Progenitor cell of endocrine pancreas (in vitro differentiated cells): ENCODE measurements at regions not wholly inside any gene's neighbourhood (a gene's known extent, or its start where the extent isn't known, plus 50 kb on each side); places are given as distances from the start of the nearest gene placed in this dataset.

ENCODE experiments used
- DNase-seq: peaks from one replicate; pipeline ENCODE4 v3.0.0; 2021; ENCODE audit warnings: low spot score; ENCODE audit not compliant: unreplicated experiment
- H3K27ac Mint-ChIP-seq: 2 replicates; pipeline ENCODE4 v1.8.0; 2021; ENCODE audit warnings: mild to moderate bottlenecking, moderate library complexity, mixed read lengths
- H3K27me3 Mint-ChIP-seq: 2 replicates; pipeline ENCODE4 v1.8.0; 2021; ENCODE audit warnings: mixed read lengths
- H3K36me3 Mint-ChIP-seq: 2 replicates; pipeline ENCODE4 v1.8.0; 2022; ENCODE audit warnings: mixed read lengths; ENCODE audit not compliant: insufficient read depth
- H3K4me1 Mint-ChIP-seq: 2 replicates; pipeline ENCODE4 v1.8.0; 2021; ENCODE audit warnings: low read depth, mixed read lengths
- H3K4me3 Mint-ChIP-seq: 2 replicates; pipeline ENCODE4 v1.8.0; 2021; ENCODE audit warnings: low read depth, mild to moderate bottlenecking, moderate library complexity, mixed read lengths
- H3K9me3 Mint-ChIP-seq: 2 replicates; pipeline ENCODE4 v1.8.0; 2021; ENCODE audit warnings: low read depth, mixed read lengths
- CTCF ChIP-seq: fragments of 200-600 bp; sonication (generic); IDR thresholded peaks from one replicate; pipeline ENCODE4 v1.5.0; 2021; ENCODE audit warnings: antibody characterized with exemption, mild to moderate bottlenecking; ENCODE audit not compliant: unreplicated experiment

- DNase-seq: no peak
- no peaks in the 10 kb centered on the region for H3K36me3 Mint-ChIP-seq
- H3K9me3 Mint-ChIP-seq: no peaks in the 10 kb centered on the region
- no peak for TF ChIP-seq CTCF
- no peak overlapping the region for H3K27ac Mint-ChIP-seq
- no peak overlapping the region for H3K4me3 Mint-ChIP-seq
- peaks cover 3% of the 10 kb centered on the region for H3K27me3 Mint-ChIP-seq
- H3K4me1 Mint-ChIP-seq: no peaks in the 10 kb centered on the region
Observed at GRCh38 chr9:119771341-119771740, 402.1 kb upstream of the BRINP1 start.

GRCh38 chr9:119768266-119768665 is 399.0 kb upstream of the BRINP1 start:
- no peaks in the 10 kb centered on the region for H3K9me3 Mint-ChIP-seq

GRCh38 chr9:119765632-119766175 is 396.5 kb upstream of the BRINP1 start:
- no peak for TF ChIP-seq CTCF
- Mint-ChIP-seq H3K36me3 (no peaks in the 10 kb centered on the region), H3K4me1 (no peaks in the 10 kb centered on the region), H3K4me3 (no peak overlapping the region), H3K27me3 (no peaks in the 10 kb centered on the region), H3K9me3 (no peaks in the 10 kb centered on the region), H3K27ac (no peak overlapping the region)
- no peak for DNase-seq

More at GRCh38 chr9:119768266-119768665, 399.0 kb upstream of the BRINP1 start:
- Mint-ChIP-seq H3K4me3 (no peak overlapping the region), H3K27ac (no peak overlapping the region), H3K27me3 (peaks cover 3% of the 10 kb centered on the region), H3K36me3 (no peaks in the 10 kb centered on the region), H3K4me1 (no peaks in the 10 kb centered on the region)
- no peak for TF ChIP-seq CTCF
- DNase-seq: no peak

GRCh38 chr9:119763260-119763659 is 394.0 kb upstream of the BRINP1 start:
- Mint-ChIP-seq H3K36me3 (no peaks in the 10 kb centered on the region), H3K4me1 (peaks cover 5% of the 10 kb centered on the region)

GRCh38 chr9:119761812-119762211 is 392.6 kb upstream of the BRINP1 start:
- Mint-ChIP-seq H3K36me3 (no peaks in the 10 kb centered on the region), H3K4me1 (peaks cover 18% of the 10 kb centered on the region), H3K27ac (no peak overlapping the region), H3K4me3 (no peak overlapping the region), H3K27me3 (peaks cover 8% of the 10 kb centered on the region), H3K9me3 (no peaks in the 10 kb centered on the region)
- DNase-seq: no peak
- no peak for TF ChIP-seq CTCF

More at GRCh38 chr9:119763260-119763659, 394.0 kb upstream of the BRINP1 start:
- TF ChIP-seq CTCF: no peak
- H3K9me3 Mint-ChIP-seq: no peaks in the 10 kb centered on the region
- no peak overlapping the region for H3K4me3 Mint-ChIP-seq
- no peak for DNase-seq
- peaks cover 8% of the 10 kb centered on the region for H3K27me3 Mint-ChIP-seq
- H3K27ac Mint-ChIP-seq: no peak overlapping the region
